Nephron (organoid): ENCODE measurements at regions not wholly inside any gene's neighbourhood (a gene's known extent, or its start where the extent isn't known, plus 50 kb on each side); places are given as distances from the start of the nearest gene placed in this dataset.

ENCODE experiments used
- H3K27ac Mint-ChIP-seq, 3 experiments: 2 replicates each; pipeline ENCODE4 v1.8.0; 2020; ENCODE audit warnings: mixed read lengths in 3 of 3, mild to moderate bottlenecking in 2 of 3, moderate library complexity in 1 of 3
- H3K27me3 Mint-ChIP-seq: 2 replicates; pipeline ENCODE4 v1.8.0; 2021; ENCODE audit warnings: low read depth, mild to moderate bottlenecking, moderate library complexity, mixed read lengths
- H3K36me3 Mint-ChIP-seq: 2 replicates; pipeline ENCODE4 v1.8.0; 2020; ENCODE audit warnings: low read depth, mixed read lengths
- H3K4me1 Mint-ChIP-seq: 2 replicates; pipeline ENCODE4 v1.8.0; 2020; ENCODE audit warnings: mixed read lengths
- H3K4me3 Mint-ChIP-seq, 3 experiments: 2 replicates each; pipeline ENCODE4 v1.8.0; 2020; ENCODE audit warnings: mild to moderate bottlenecking in 3 of 3, mixed read lengths in 3 of 3, moderate library complexity in 2 of 3
- H3K9me3 Mint-ChIP-seq: 2 replicates; pipeline ENCODE4 v1.8.0; 2020; ENCODE audit warnings: mixed read lengths
- CTCF ChIP-seq, 3 experiments: fragments of 200-600 bp; sonication (generic); IDR thresholded peaks; one replicate each; pipeline ENCODE4 v1.5.0; 2021; ENCODE audit warnings: antibody characterized with exemption in 3 of 3; ENCODE audit not compliant: unreplicated experiment in 3 of 3

DNA sequence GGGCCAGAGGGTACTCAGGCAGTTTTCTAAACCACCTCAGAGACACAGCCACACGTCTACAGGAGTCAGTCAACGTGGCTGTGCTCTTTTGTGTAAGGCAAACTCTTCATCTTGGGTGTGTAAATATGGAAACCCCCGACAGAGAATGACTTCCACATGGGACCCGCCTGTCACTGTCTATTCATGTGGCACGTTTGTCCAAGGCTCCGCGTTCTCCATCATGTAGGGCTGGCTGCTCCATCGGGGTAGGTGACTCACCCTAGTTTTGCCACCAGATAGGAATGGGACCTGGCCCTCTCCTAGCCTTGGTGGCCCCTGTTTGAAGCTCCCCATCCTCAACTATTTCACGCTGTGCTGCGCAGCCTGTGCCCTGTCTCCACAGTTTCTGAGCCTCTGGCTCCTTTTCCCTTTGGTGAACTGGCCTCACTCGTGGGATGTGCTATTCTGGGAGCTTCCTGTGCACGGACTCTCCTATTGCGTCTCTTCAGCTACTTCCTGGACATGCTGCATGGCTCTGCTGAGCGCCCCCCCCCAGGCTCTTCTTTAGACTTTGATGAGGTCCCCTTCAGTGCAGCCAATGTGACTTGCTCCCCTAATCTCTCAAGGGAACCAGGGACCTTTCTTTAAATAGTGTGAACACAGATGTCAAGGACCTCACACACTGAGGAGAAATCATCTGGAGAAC is 143.2 kb upstream of the PDE10A start:
- H3K27ac Mint-ChIP-seq = no peak overlapping the region
- H3K36me3 Mint-ChIP-seq = peaks cover 8% of the 10 kb centered on the region
- H3K9me3 Mint-ChIP-seq = peaks cover 8% of the 10 kb centered on the region
- peaks cover 66% of the 10 kb centered on the region for H3K27me3 Mint-ChIP-seq
- H3K4me1 Mint-ChIP-seq = peaks cover 14% of the 10 kb centered on the region
- no peak for TF ChIP-seq CTCF (IDR thresholded peaks at IDR 0.05; ENCODE audit: unreplicated experiment in 3 of 3)
- peak overlapping the region; percentile 33 to 76 (median 74) for H3K4me3 Mint-ChIP-seq

DNA sequence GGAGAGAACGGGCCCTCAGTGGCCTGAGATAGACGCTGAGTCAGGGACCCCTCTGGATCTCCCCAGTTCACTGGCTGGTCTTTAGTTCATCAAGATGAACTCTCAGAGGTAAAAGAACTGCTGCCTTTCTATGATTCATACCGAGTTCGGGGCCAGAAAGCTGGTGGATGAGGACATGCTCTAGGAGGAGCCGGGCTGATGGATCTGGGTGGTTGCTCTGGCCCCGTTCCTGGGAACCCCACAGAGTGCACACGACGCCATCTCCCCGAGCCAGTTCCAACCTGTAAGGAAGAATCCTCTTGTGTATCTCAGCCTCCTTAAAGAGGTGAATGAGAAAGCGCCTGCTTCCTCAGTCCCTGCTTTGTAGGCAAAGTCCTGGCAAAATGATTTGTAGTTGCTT is 142.6 kb upstream of the PDE10A start:
- peaks cover 15% of the 10 kb centered on the region for H3K4me1 Mint-ChIP-seq
- peak overlapping the region; percentile 64 to 76 (median 74) for H3K4me3 Mint-ChIP-seq
- no peak overlapping the region for H3K27ac Mint-ChIP-seq
- no peak for TF ChIP-seq CTCF (IDR thresholded peaks at IDR 0.05; ENCODE audit: unreplicated experiment in 3 of 3)
- peaks cover 68% of the 10 kb centered on the region for H3K27me3 Mint-ChIP-seq
- peaks cover 6% of the 10 kb centered on the region for H3K9me3 Mint-ChIP-seq
- peaks cover 5% of the 10 kb centered on the region for H3K36me3 Mint-ChIP-seq

GRCh38 chr6:165805067-165805555 is 142.1 kb upstream of the PDE10A start:
- peaks cover 20% of the 10 kb centered on the region for H3K4me1 Mint-ChIP-seq
- no peak overlapping the region for H3K27ac Mint-ChIP-seq

DNA sequence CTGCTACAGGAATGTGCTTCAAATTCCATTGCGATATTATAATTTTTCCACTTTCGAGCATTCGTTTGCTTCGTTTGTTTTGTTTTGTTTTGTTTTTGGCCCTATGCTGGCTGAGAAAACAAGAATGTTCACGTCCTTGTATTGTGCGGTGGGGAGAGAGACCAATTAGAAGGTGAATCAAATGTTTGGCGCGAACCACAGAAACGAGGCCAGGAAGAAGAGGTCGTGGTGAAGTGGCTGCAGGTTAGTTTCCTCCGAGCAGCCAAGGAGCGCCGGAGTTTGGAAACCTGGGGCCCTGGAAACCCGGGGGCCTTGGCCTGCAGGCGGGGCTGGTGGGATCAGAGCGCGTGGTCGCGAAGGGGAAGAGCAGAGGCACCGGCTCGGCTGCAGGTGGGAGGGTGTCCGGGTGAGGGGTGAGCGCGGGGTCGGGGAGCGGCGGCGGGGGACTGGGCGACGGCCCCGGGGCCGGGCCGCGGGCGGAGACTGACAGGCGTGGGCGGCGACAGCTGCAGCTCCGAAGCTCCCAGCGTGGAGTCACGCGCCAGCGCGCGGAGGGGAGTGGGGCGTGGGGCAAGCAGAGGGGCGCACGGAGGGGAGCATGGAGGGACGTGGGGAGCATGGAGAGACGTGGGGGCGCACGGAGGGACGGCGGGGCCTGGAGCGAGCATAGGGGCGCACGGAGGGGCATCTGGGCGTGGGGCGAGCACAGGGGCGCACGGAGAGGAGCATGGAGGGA is 141.5 kb upstream of the PDE10A start:
- Mint-ChIP-seq H3K4me1 (peaks cover 26% of the 10 kb centered on the region), H3K27ac (peak overlapping the region in 1 of 3 experiments; percentile 2), H3K27me3 (peaks cover 63% of the 10 kb centered on the region), H3K36me3 (no peaks in the 10 kb centered on the region), H3K9me3 (peaks cover 2% of the 10 kb centered on the region), H3K4me3 (peak overlapping the region; percentile 78 to 82 (median 81))
- TF ChIP-seq CTCF (IDR thresholded peaks at IDR 0.05; ENCODE audit: unreplicated experiment in 3 of 3) = no peak

More at GRCh38 chr6:165805067-165805555, 142.1 kb upstream of the PDE10A start:
- Mint-ChIP-seq H3K27me3 (peaks cover 63% of the 10 kb centered on the region), H3K36me3 (no peaks in the 10 kb centered on the region), H3K4me3 (peak overlapping the region; percentile 61 to 69 (median 64)), H3K9me3 (peaks cover 2% of the 10 kb centered on the region)
- TF ChIP-seq CTCF (IDR thresholded peaks at IDR 0.05; ENCODE audit: unreplicated experiment in 3 of 3) = no peak

- TF ChIP-seq CTCF (IDR thresholded peaks at IDR 0.05; ENCODE audit: unreplicated experiment in 3 of 3) = no peak
Observed at GRCh38 chr6:165800337-165800736, 137.3 kb upstream of the PDE10A start.

More at GRCh38 chr6:165800337-165800736, 137.3 kb upstream of the PDE10A start:
- Mint-ChIP-seq H3K27ac (peak overlapping the region; percentile 69 to 81 (median 75)), H3K9me3 (peaks cover 2% of the 10 kb centered on the region), H3K27me3 (peaks cover 40% of the 10 kb centered on the region), H3K4me3 (no peak overlapping the region), H3K4me1 (peaks cover 21% of the 10 kb centered on the region), H3K36me3 (no peaks in the 10 kb centered on the region)
